ENCODE measurements at regions not wholly inside any gene's neighbourhood (a gene's known extent, or its start where the extent isn't known, plus 50 kb on each side); places are given as distances from the start of the nearest gene placed in this dataset.

- Histone ChIP-seq H3K4me1 (ENCODE audit: control insufficient read depth, insufficient read depth, low read length, poor library complexity, severe bottlenecking) (no peaks in the 10 kb centered on the region), H3K9me3 (ENCODE audit: control insufficient read depth, low read length) (no peaks in the 10 kb centered on the region)
Observed at GRCh38 chr2:187115627-187116026, 266.7 kb upstream of the ZSWIM2 start.

GRCh38 chr2:187107001-187107400 lies 258.0 kb upstream of the ZSWIM2 start:
- no peak overlapping the region for H3K27ac ChIP-seq (ENCODE audit: low read depth, low read length, severe bottlenecking)
- WGBS, 2 experiments (ENCODE audit: insufficient coverage in 2 of 2): 89% methylated on average over 1 of the region's 2 CpGs; no CpG with 5 or more reads in 1 of the 2 experiments
- H3K4me1 ChIP-seq (ENCODE audit: control insufficient read depth, insufficient read depth, low read length, poor library complexity, severe bottlenecking): no peaks in the 10 kb centered on the region
- no peak overlapping the region for H3K4me3 ChIP-seq (ENCODE audit: extremely low read depth, insufficient read depth, low read length, poor library complexity, severe bottlenecking)
- H3K36me3 ChIP-seq (ENCODE audit: control insufficient read depth, insufficient read depth, low read length): no peaks in the 10 kb centered on the region
- no peaks in the 10 kb centered on the region for H3K9me3 ChIP-seq (ENCODE audit: control insufficient read depth, low read length)

More at GRCh38 chr2:187115627-187116026, 266.7 kb upstream of the ZSWIM2 start:
- Histone ChIP-seq H3K27ac (ENCODE audit: low read depth, low read length, severe bottlenecking) (no peak overlapping the region), H3K4me3 (ENCODE audit: extremely low read depth, insufficient read depth, low read length, poor library complexity, severe bottlenecking) (no peak overlapping the region), H3K36me3 (ENCODE audit: control insufficient read depth, insufficient read depth, low read length) (no peaks in the 10 kb centered on the region)
- no CpG with 5 or more reads among the region's 1 CpG for WGBS, 2 experiments (ENCODE audit: insufficient coverage in 2 of 2)

- Histone ChIP-seq H3K4me1 (ENCODE audit: control insufficient read depth, insufficient read depth, low read length, poor library complexity, severe bottlenecking) (no peaks in the 10 kb centered on the region), H3K36me3 (ENCODE audit: control insufficient read depth, insufficient read depth, low read length) (no peaks in the 10 kb centered on the region), H3K9me3 (ENCODE audit: control insufficient read depth, low read length) (no peaks in the 10 kb centered on the region), H3K4me3 (ENCODE audit: extremely low read depth, insufficient read depth, low read length, poor library complexity, severe bottlenecking) (no peak overlapping the region), H3K27ac (ENCODE audit: low read depth, low read length, severe bottlenecking) (no peak overlapping the region)
- 83 to 89% methylated on average over 1 to 3 of the region's 3 CpGs for WGBS, 2 experiments (ENCODE audit: insufficient coverage in 2 of 2)
Observed at GRCh38 chr2:187105218-187105617, 256.2 kb upstream of the ZSWIM2 start.

- H3K4me1 ChIP-seq (ENCODE audit: control insufficient read depth, insufficient read depth, low read length, poor library complexity, severe bottlenecking): no peaks in the 10 kb centered on the region
- no peak overlapping the region for H3K27ac ChIP-seq (ENCODE audit: low read depth, low read length, severe bottlenecking)
- H3K4me3 ChIP-seq (ENCODE audit: extremely low read depth, insufficient read depth, low read length, poor library complexity, severe bottlenecking): no peak overlapping the region
- no peaks in the 10 kb centered on the region for H3K36me3 ChIP-seq (ENCODE audit: control insufficient read depth, insufficient read depth, low read length)
- no peaks in the 10 kb centered on the region for H3K9me3 ChIP-seq (ENCODE audit: control insufficient read depth, low read length)
Observed at GRCh38 chr2:187102381-187102780, 253.4 kb upstream of the ZSWIM2 start.

GRCh38 chr2:187098154-187098553 lies 249.2 kb upstream of the ZSWIM2 start:
- 88 to 100% methylated on average over 1 of the region's 1 CpG for WGBS, 2 experiments (ENCODE audit: insufficient coverage in 2 of 2)
- no peak overlapping the region for H3K4me3 ChIP-seq (ENCODE audit: extremely low read depth, insufficient read depth, low read length, poor library complexity, severe bottlenecking)
- no peaks in the 10 kb centered on the region for H3K36me3 ChIP-seq (ENCODE audit: control insufficient read depth, insufficient read depth, low read length)
- no peaks in the 10 kb centered on the region for H3K4me1 ChIP-seq (ENCODE audit: control insufficient read depth, insufficient read depth, low read length, poor library complexity, severe bottlenecking)
- H3K27ac ChIP-seq (ENCODE audit: low read depth, low read length, severe bottlenecking): no peak overlapping the region
- no peaks in the 10 kb centered on the region for H3K9me3 ChIP-seq (ENCODE audit: control insufficient read depth, low read length)

GRCh38 chr2:187093771-187094412 lies 244.9 kb upstream of the ZSWIM2 start:
- no peak overlapping the region for H3K4me3 ChIP-seq (ENCODE audit: extremely low read depth, insufficient read depth, low read length, poor library complexity, severe bottlenecking)
- no peak overlapping the region for H3K27ac ChIP-seq (ENCODE audit: low read depth, low read length, severe bottlenecking)
- H3K4me1 ChIP-seq (ENCODE audit: control insufficient read depth, insufficient read depth, low read length, poor library complexity, severe bottlenecking): no peaks in the 10 kb centered on the region
- no CpG with 5 or more reads among the region's 1 CpG for WGBS, 2 experiments (ENCODE audit: insufficient coverage in 2 of 2)
- H3K9me3 ChIP-seq (ENCODE audit: control insufficient read depth, low read length): no peaks in the 10 kb centered on the region
- no peaks in the 10 kb centered on the region for H3K36me3 ChIP-seq (ENCODE audit: control insufficient read depth, insufficient read depth, low read length)

- H3K4me1 ChIP-seq (ENCODE audit: control insufficient read depth, insufficient read depth, low read length, poor library complexity, severe bottlenecking): no peaks in the 10 kb centered on the region
- 86 to 94% methylated on average over 1 of the region's 1 CpG for WGBS, 2 experiments (ENCODE audit: insufficient coverage in 2 of 2)
- H3K27ac ChIP-seq (ENCODE audit: low read depth, low read length, severe bottlenecking): no peak overlapping the region
- no peaks in the 10 kb centered on the region for H3K9me3 ChIP-seq (ENCODE audit: control insufficient read depth, low read length)
- H3K4me3 ChIP-seq (ENCODE audit: extremely low read depth, insufficient read depth, low read length, poor library complexity, severe bottlenecking): no peak overlapping the region
- no peaks in the 10 kb centered on the region for H3K36me3 ChIP-seq (ENCODE audit: control insufficient read depth, insufficient read depth, low read length)
Observed at GRCh38 chr2:187091664-187092063, 242.7 kb upstream of the ZSWIM2 start.

GRCh38 chr2:187084524-187084923 lies 235.6 kb upstream of the ZSWIM2 start:
- H3K27ac ChIP-seq (ENCODE audit: low read depth, low read length, severe bottlenecking): no peak overlapping the region
- H3K9me3 ChIP-seq (ENCODE audit: control insufficient read depth, low read length): no peaks in the 10 kb centered on the region
- H3K4me1 ChIP-seq (ENCODE audit: control insufficient read depth, insufficient read depth, low read length, poor library complexity, severe bottlenecking): no peaks in the 10 kb centered on the region
- no peaks in the 10 kb centered on the region for H3K36me3 ChIP-seq (ENCODE audit: control insufficient read depth, insufficient read depth, low read length)
- no peak overlapping the region for H3K4me3 ChIP-seq (ENCODE audit: extremely low read depth, insufficient read depth, low read length, poor library complexity, severe bottlenecking)

- H3K4me1 ChIP-seq (ENCODE audit: control insufficient read depth, insufficient read depth, low read length, poor library complexity, severe bottlenecking): no peaks in the 10 kb centered on the region
- WGBS, 2 experiments (ENCODE audit: insufficient coverage in 2 of 2): no CpG with 5 or more reads among the region's 1 CpG
- no peaks in the 10 kb centered on the region for H3K9me3 ChIP-seq (ENCODE audit: control insufficient read depth, low read length)
- no peak overlapping the region for H3K4me3 ChIP-seq (ENCODE audit: extremely low read depth, insufficient read depth, low read length, poor library complexity, severe bottlenecking)
- no peaks in the 10 kb centered on the region for H3K36me3 ChIP-seq (ENCODE audit: control insufficient read depth, insufficient read depth, low read length)
- no peak overlapping the region for H3K27ac ChIP-seq (ENCODE audit: low read depth, low read length, severe bottlenecking)
Observed at GRCh38 chr2:187081461-187081860, 232.5 kb upstream of the ZSWIM2 start.

- no peak overlapping the region for H3K4me3 ChIP-seq (ENCODE audit: extremely low read depth, insufficient read depth, low read length, poor library complexity, severe bottlenecking)
- H3K4me1 ChIP-seq (ENCODE audit: control insufficient read depth, insufficient read depth, low read length, poor library complexity, severe bottlenecking): no peaks in the 10 kb centered on the region
- no peaks in the 10 kb centered on the region for H3K9me3 ChIP-seq (ENCODE audit: control insufficient read depth, low read length)
- H3K36me3 ChIP-seq (ENCODE audit: control insufficient read depth, insufficient read depth, low read length): no peaks in the 10 kb centered on the region
- 90% methylated on average over 3 of the region's 5 CpGs; no CpG with 5 or more reads in 1 of the 2 experiments for WGBS, 2 experiments (ENCODE audit: insufficient coverage in 2 of 2)
- H3K27ac ChIP-seq (ENCODE audit: low read depth, low read length, severe bottlenecking): no peak overlapping the region
Observed at GRCh38 chr2:187079901-187080300, 230.9 kb upstream of the ZSWIM2 start.

- WGBS, 2 experiments (ENCODE audit: insufficient coverage in 2 of 2): 67 to 75% methylated on average over 1 of the region's 1 CpG
- Histone ChIP-seq H3K4me1 (ENCODE audit: control insufficient read depth, insufficient read depth, low read length, poor library complexity, severe bottlenecking) (no peaks in the 10 kb centered on the region), H3K4me3 (ENCODE audit: extremely low read depth, insufficient read depth, low read length, poor library complexity, severe bottlenecking) (no peak overlapping the region), H3K27ac (ENCODE audit: low read depth, low read length, severe bottlenecking) (no peak overlapping the region), H3K9me3 (ENCODE audit: control insufficient read depth, low read length) (no peaks in the 10 kb centered on the region), H3K36me3 (ENCODE audit: control insufficient read depth, insufficient read depth, low read length) (no peaks in the 10 kb centered on the region)
Observed at GRCh38 chr2:187078297-187078696, 229.3 kb upstream of the ZSWIM2 start.

Data from mesodermal cell (in vitro differentiated cells).